ENCODE measurements at regions not wholly inside any gene's neighbourhood (a gene's known extent, or its start where the extent isn't known, plus 50 kb on each side); places are given as distances from the start of the nearest gene placed in this dataset.

- Histone ChIP-seq H3K4me3 (ENCODE audit: low read length) (no peak overlapping the region), H3K9me2 (ENCODE audit: insufficient read depth, low read length) (no peaks in the 10 kb centered on the region), H3K27me3 (ENCODE audit: insufficient read depth, low read depth, low read length) (no peaks in the 10 kb centered on the region), H3K36me3 (ENCODE audit: insufficient read depth, low read length) (no peaks in the 10 kb centered on the region), H4K20me1 (ENCODE audit: insufficient read depth) (no peaks in the 10 kb centered on the region), H3K4me2 (ENCODE audit: low read length) (no peak overlapping the region), H2AFZ (ENCODE audit: low read depth, low read length) (no peak overlapping the region), H3K27ac (ENCODE audit: low read length) (no peak overlapping the region), H3F3A (ENCODE audit: insufficient read depth, low read length, poor library complexity, severe bottlenecking) (no peaks in the 10 kb centered on the region), H3K9ac (ENCODE audit: low read length) (no peak overlapping the region), H3K79me2 (replicated peaks; ENCODE audit: insufficient read depth, low read length) (no peaks in the 10 kb centered on the region), H3K9me3 (ENCODE audit: low read length) (no peaks in the 10 kb centered on the region)
- TF ChIP-seq, protein P1, sequence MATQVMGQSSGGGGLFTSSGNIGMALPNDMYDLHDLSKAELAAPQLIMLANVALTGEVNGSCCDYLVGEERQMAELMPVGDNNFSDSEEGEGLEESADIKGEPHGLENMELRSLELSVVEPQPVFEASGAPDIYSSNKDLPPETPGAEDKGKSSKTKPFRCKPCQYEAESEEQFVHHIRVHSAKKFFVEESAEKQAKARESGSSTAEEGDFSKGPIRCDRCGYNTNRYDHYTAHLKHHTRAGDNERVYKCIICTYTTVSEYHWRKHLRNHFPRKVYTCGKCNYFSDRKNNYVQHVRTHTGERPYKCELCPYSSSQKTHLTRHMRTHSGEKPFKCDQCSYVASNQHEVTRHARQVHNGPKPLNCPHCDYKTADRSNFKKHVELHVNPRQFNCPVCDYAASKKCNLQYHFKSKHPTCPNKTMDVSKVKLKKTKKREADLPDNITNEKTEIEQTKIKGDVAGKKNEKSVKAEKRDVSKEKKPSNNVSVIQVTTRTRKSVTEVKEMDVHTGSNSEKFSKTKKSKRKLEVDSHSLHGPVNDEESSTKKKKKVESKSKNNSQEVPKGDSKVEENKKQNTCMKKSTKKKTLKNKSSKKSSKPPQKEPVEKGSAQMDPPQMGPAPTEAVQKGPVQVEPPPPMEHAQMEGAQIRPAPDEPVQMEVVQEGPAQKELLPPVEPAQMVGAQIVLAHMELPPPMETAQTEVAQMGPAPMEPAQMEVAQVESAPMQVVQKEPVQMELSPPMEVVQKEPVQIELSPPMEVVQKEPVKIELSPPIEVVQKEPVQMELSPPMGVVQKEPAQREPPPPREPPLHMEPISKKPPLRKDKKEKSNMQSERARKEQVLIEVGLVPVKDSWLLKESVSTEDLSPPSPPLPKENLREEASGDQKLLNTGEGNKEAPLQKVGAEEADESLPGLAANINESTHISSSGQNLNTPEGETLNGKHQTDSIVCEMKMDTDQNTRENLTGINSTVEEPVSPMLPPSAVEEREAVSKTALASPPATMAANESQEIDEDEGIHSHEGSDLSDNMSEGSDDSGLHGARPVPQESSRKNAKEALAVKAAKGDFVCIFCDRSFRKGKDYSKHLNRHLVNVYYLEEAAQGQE (IDR thresholded peaks at IDR 0.05; ENCODE audit: borderline replicate concordance): no peak
- TF ChIP-seq, protein P2, sequence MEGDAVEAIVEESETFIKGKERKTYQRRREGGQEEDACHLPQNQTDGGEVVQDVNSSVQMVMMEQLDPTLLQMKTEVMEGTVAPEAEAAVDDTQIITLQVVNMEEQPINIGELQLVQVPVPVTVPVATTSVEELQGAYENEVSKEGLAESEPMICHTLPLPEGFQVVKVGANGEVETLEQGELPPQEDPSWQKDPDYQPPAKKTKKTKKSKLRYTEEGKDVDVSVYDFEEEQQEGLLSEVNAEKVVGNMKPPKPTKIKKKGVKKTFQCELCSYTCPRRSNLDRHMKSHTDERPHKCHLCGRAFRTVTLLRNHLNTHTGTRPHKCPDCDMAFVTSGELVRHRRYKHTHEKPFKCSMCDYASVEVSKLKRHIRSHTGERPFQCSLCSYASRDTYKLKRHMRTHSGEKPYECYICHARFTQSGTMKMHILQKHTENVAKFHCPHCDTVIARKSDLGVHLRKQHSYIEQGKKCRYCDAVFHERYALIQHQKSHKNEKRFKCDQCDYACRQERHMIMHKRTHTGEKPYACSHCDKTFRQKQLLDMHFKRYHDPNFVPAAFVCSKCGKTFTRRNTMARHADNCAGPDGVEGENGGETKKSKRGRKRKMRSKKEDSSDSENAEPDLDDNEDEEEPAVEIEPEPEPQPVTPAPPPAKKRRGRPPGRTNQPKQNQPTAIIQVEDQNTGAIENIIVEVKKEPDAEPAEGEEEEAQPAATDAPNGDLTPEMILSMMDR (IDR thresholded peaks at IDR 0.05; ENCODE audit: poor library complexity, severe bottlenecking): no peak
- TF ChIP-seq POLR2AphosphoS5 (IDR thresholded peaks at IDR 0.05) (no peak), SMC3 (conservative IDR thresholded peaks at IDR 0.05; ENCODE audit: poor library complexity) (no peak), RAD21 (conservative IDR thresholded peaks at IDR 0.05) (no peak), EP300 (conservative IDR thresholded peaks at IDR 0.05; ENCODE audit: poor library complexity, severe bottlenecking) (no peak), TAF1 (IDR thresholded peaks at IDR 0.05; ENCODE audit: low read depth) (no peak), EZH2 (IDR thresholded peaks at IDR 0.05; ENCODE audit: borderline replicate concordance, insufficient read depth, low read length, poor library complexity, severe bottlenecking) (no peak), MXI1 (conservative IDR thresholded peaks at IDR 0.05; ENCODE audit: poor library complexity, severe bottlenecking) (no peak)
These were observed 84.2 kb upstream of the UXS1 start for GRCh38 chr2:106278112-106278876.

DNA sequence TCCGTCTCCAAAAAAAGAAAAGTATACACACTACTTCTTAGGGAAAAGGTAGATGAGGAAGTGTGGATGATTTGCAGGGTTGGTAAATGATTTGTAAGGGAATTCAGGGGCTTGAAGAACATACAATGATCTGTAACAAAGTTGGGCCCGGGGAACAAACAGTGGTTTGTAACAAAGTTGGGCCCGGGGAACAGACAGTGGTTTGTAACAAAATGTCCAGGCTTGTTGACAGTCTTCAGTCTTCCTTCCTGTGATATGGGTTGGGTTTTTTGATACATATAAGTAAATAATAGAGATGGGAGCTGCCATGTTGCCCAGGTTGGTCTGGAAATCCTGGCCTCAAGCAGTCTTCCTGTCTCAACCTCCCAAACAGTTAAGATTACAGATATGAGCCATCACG, 83.3 kb upstream of the UXS1 start:
- TF ChIP-seq, protein P2 (IDR thresholded peaks at IDR 0.05; ENCODE audit: poor library complexity, severe bottlenecking): no peak
- no peak for TF ChIP-seq EZH2 (IDR thresholded peaks at IDR 0.05; ENCODE audit: borderline replicate concordance, insufficient read depth, low read length, poor library complexity, severe bottlenecking)
- no peak for TF ChIP-seq RAD21 (conservative IDR thresholded peaks at IDR 0.05)
- TF ChIP-seq TAF1 (IDR thresholded peaks at IDR 0.05; ENCODE audit: low read depth): no peak
- TF ChIP-seq EP300 (conservative IDR thresholded peaks at IDR 0.05; ENCODE audit: poor library complexity, severe bottlenecking): no peak
- TF ChIP-seq POLR2AphosphoS5 (IDR thresholded peaks at IDR 0.05): no peak
- no peak for TF ChIP-seq MXI1 (conservative IDR thresholded peaks at IDR 0.05; ENCODE audit: poor library complexity, severe bottlenecking)
- no peak for TF ChIP-seq SMC3 (conservative IDR thresholded peaks at IDR 0.05; ENCODE audit: poor library complexity)
- TF ChIP-seq, protein P1 (IDR thresholded peaks at IDR 0.05; ENCODE audit: borderline replicate concordance): no peak
- Histone ChIP-seq H3K9me3 (ENCODE audit: low read length) (no peaks in the 10 kb centered on the region), H3K4me3 (ENCODE audit: low read length) (no peak overlapping the region), H3K9ac (ENCODE audit: low read length) (no peak overlapping the region), H2AFZ (ENCODE audit: low read depth, low read length) (no peak overlapping the region), H3K4me2 (ENCODE audit: low read length) (no peak overlapping the region), H3K27ac (ENCODE audit: low read length) (no peak overlapping the region), H3K36me3 (ENCODE audit: insufficient read depth, low read length) (no peaks in the 10 kb centered on the region), H3K9me2 (ENCODE audit: insufficient read depth, low read length) (no peaks in the 10 kb centered on the region), H3F3A (ENCODE audit: insufficient read depth, low read length, poor library complexity, severe bottlenecking) (no peaks in the 10 kb centered on the region), H3K79me2 (replicated peaks; ENCODE audit: insufficient read depth, low read length) (no peaks in the 10 kb centered on the region), H4K20me1 (ENCODE audit: insufficient read depth) (no peaks in the 10 kb centered on the region), H3K27me3 (ENCODE audit: insufficient read depth, low read depth, low read length) (no peaks in the 10 kb centered on the region)

Measured in neural cell (in vitro differentiated cells).